ENCODE measurements at regions not wholly inside any gene's neighbourhood (a gene's known extent, or its start where the extent isn't known, plus 50 kb on each side); places are given as distances from the start of the nearest gene placed in this dataset.

- TF ChIP-seq OSR1 (CRISPR knock-in tag; IDR thresholded peaks at IDR 0.05) = no peak
- no peak for TF ChIP-seq ZNF8 (CRISPR knock-in tag; IDR thresholded peaks at IDR 0.05)
- no peak for TF ChIP-seq TSHZ2 (CRISPR knock-in tag; IDR thresholded peaks at IDR 0.05)
- no peak for TF ChIP-seq BACH2 (CRISPR knock-in tag; IDR thresholded peaks at IDR 0.05; ENCODE audit: borderline replicate concordance)
These were observed 407.9 kb downstream of the SOX9 start (continued) for GRCh38 chr17:72528683-72529082.

GRCh38 chr17:72529386-72529785, 408.6 kb downstream of the SOX9 start:
- no peak for ATAC-seq
- TF ChIP-seq ZNF565 (CRISPR knock-in tag; conservative IDR thresholded peaks at IDR 0.05; ENCODE audit: low read depth) (no peak), BACH2 (CRISPR knock-in tag; IDR thresholded peaks at IDR 0.05; ENCODE audit: borderline replicate concordance) (no peak), ESRRG (CRISPR knock-in tag; IDR thresholded peaks at IDR 0.05) (no peak), TOX (CRISPR knock-in tag; IDR thresholded peaks at IDR 0.05; ENCODE audit: borderline replicate concordance) (no peak), PPARA (CRISPR knock-in tag; IDR thresholded peaks at IDR 0.05; ENCODE audit: borderline replicate concordance) (no peak), TCF4 (CRISPR knock-in tag; IDR thresholded peaks at IDR 0.05; ENCODE audit: borderline replicate concordance) (no peak), ISL1 (CRISPR knock-in tag; IDR thresholded peaks at IDR 0.05) (no peak), ZNF70 (CRISPR knock-in tag; IDR thresholded peaks at IDR 0.05) (no peak), GLIS3 (CRISPR knock-in tag; IDR thresholded peaks at IDR 0.05) (no peak), ZC3H10 (CRISPR knock-in tag; IDR thresholded peaks at IDR 0.05) (no peak), ZFP30 (CRISPR knock-in tag; IDR thresholded peaks at IDR 0.05) (no peak), RARB (CRISPR knock-in tag; IDR thresholded peaks at IDR 0.05) (no peak), ZNF8 (CRISPR knock-in tag; IDR thresholded peaks at IDR 0.05) (no peak), TSHZ2 (CRISPR knock-in tag; IDR thresholded peaks at IDR 0.05) (no peak), CSDC2 (CRISPR knock-in tag; IDR thresholded peaks at IDR 0.05) (no peak), OSR1 (CRISPR knock-in tag; IDR thresholded peaks at IDR 0.05) (no peak)
- TF ChIP-seq, protein P1, sequence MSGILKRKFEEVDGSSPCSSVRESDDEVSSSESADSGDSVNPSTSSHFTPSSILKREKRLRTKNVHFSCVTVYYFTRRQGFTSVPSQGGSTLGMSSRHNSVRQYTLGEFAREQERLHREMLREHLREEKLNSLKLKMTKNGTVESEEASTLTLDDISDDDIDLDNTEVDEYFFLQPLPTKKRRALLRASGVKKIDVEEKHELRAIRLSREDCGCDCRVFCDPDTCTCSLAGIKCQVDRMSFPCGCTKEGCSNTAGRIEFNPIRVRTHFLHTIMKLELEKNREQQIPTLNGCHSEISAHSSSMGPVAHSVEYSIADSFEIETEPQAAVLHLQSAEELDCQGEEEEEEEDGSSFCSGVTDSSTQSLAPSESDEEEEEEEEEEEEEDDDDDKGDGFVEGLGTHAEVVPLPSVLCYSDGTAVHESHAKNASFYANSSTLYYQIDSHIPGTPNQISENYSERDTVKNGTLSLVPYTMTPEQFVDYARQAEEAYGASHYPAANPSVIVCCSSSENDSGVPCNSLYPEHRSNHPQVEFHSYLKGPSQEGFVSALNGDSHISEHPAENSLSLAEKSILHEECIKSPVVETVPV (CRISPR knock-in tag; IDR thresholded peaks at IDR 0.05) = no peak

DNA sequence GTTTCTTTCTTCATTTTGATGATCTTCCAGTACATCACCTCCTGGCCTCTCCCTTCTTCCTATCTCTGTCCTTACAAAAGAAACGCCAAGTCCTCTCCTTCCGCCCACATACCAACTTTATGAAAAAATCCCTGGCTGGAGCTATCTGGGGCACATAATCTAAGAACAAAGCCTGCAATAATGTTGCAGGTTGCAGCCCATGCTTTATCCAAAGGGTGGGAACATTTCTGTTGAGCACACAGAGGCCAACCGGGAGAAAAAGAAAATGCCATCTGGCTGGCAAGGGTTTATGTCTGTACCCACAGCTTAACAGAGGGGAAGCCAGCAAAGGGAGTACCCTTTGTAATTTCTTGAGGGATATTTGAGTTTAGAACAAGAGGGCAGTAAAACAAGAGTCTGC, 409.6 kb downstream of the SOX9 start:
- TF ChIP-seq TCF4 (CRISPR knock-in tag; IDR thresholded peaks at IDR 0.05; ENCODE audit: borderline replicate concordance) (no peak), ZFP30 (CRISPR knock-in tag; IDR thresholded peaks at IDR 0.05) (no peak), ZNF8 (CRISPR knock-in tag; IDR thresholded peaks at IDR 0.05) (no peak), ISL1 (CRISPR knock-in tag; IDR thresholded peaks at IDR 0.05) (no peak), ZNF70 (CRISPR knock-in tag; IDR thresholded peaks at IDR 0.05) (no peak), ARNTL (CRISPR knock-in tag; IDR thresholded peaks at IDR 0.05; ENCODE audit: borderline replicate concordance, low read depth) (no peak), ZC3H10 (CRISPR knock-in tag; IDR thresholded peaks at IDR 0.05) (no peak), PPARA (CRISPR knock-in tag; IDR thresholded peaks at IDR 0.05; ENCODE audit: borderline replicate concordance) (no peak), RARB (CRISPR knock-in tag; IDR thresholded peaks at IDR 0.05) (no peak), GLIS3 (CRISPR knock-in tag; IDR thresholded peaks at IDR 0.05) (no peak), ZNF565 (CRISPR knock-in tag; conservative IDR thresholded peaks at IDR 0.05; ENCODE audit: low read depth) (no peak), TOX (CRISPR knock-in tag; IDR thresholded peaks at IDR 0.05; ENCODE audit: borderline replicate concordance) (no peak), OSR1 (CRISPR knock-in tag; IDR thresholded peaks at IDR 0.05) (no peak), SNAI2 (CRISPR knock-in tag; IDR thresholded peaks at IDR 0.05) (no peak)
- TF ChIP-seq, protein P1 (CRISPR knock-in tag; IDR thresholded peaks at IDR 0.05) = no peak
- TF ChIP-seq, protein P2, sequence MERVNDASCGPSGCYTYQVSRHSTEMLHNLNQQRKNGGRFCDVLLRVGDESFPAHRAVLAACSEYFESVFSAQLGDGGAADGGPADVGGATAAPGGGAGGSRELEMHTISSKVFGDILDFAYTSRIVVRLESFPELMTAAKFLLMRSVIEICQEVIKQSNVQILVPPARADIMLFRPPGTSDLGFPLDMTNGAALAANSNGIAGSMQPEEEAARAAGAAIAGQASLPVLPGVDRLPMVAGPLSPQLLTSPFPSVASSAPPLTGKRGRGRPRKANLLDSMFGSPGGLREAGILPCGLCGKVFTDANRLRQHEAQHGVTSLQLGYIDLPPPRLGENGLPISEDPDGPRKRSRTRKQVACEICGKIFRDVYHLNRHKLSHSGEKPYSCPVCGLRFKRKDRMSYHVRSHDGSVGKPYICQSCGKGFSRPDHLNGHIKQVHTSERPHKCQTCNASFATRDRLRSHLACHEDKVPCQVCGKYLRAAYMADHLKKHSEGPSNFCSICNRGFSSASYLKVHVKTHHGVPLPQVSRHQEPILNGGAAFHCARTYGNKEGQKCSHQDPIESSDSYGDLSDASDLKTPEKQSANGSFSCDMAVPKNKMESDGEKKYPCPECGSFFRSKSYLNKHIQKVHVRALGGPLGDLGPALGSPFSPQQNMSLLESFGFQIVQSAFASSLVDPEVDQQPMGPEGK (CRISPR knock-in tag; IDR thresholded peaks at IDR 0.05; ENCODE audit: borderline replicate concordance) = no peak
- TF ChIP-seq, protein P3, sequence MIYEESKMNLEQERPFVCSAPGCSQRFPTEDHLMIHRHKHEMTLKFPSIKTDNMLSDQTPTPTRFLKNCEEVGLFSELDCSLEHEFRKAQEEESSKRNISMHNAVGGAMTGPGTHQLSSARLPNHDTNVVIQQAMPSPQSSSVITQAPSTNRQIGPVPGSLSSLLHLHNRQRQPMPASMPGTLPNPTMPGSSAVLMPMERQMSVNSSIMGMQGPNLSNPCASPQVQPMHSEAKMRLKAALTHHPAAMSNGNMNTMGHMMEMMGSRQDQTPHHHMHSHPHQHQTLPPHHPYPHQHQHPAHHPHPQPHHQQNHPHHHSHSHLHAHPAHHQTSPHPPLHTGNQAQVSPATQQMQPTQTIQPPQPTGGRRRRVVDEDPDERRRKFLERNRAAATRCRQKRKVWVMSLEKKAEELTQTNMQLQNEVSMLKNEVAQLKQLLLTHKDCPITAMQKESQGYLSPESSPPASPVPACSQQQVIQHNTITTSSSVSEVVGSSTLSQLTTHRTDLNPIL (CRISPR knock-in tag; IDR thresholded peaks at IDR 0.05; ENCODE audit: low read depth) = no peak
- no peak for ATAC-seq
